GM18499 (cell line): ENCODE measurements at regions not wholly inside any gene's neighbourhood (a gene's known extent, or its start where the extent isn't known, plus 50 kb on each side); places are given as distances from the start of the nearest gene placed in this dataset.

Experiments used
- ATAC-seq: cut with Tn5 transposase; IDR thresholded peaks from one replicate; pipeline ENCODE4 v1.9.1; 2021; ENCODE audit warnings: moderate number of reproducible peaks; ENCODE audit not compliant: insufficient read depth, unreplicated experiment

- ATAC-seq: no peak
Observed at GRCh38 chr1:118254491-118255425, 69.7 kb upstream of the SPAG17 start.

- ATAC-seq: no peak
Observed at GRCh38 chr1:118254001-118254400, 69.0 kb upstream of the SPAG17 start.

- no peak for ATAC-seq
Observed at GRCh38 chr1:118253053-118253915, 68.3 kb upstream of the SPAG17 start.

- ATAC-seq: no peak
Observed at GRCh38 chr1:118252624-118253023, 67.6 kb upstream of the SPAG17 start.

GRCh38 chr1:118250232-118250631, 65.2 kb upstream of the SPAG17 start:
- ATAC-seq: no peak

GRCh38 chr1:118249641-118250040, 64.6 kb upstream of the SPAG17 start:
- ATAC-seq: no peak

- ATAC-seq: no peak
Observed at GRCh38 chr1:118247593-118247992, 62.6 kb upstream of the SPAG17 start.

- no peak for ATAC-seq
Observed at GRCh38 chr1:118246646-118247045, 61.6 kb upstream of the SPAG17 start.

- no peak for ATAC-seq
Observed at GRCh38 chr1:118244194-118244593, 59.2 kb upstream of the SPAG17 start.

GRCh38 chr1:118243269-118243668, 58.2 kb upstream of the SPAG17 start:
- no peak for ATAC-seq
